ENCODE measurements at regions not wholly inside any gene's neighbourhood (a gene's known extent, or its start where the extent isn't known, plus 50 kb on each side); places are given as distances from the start of the nearest gene placed in this dataset.
"Not testable (repeated sequence)": the region's sequence is repeated elsewhere in the genome, so short reads cannot be mapped to it uniquely, and the experiment has no call there.

DNA sequence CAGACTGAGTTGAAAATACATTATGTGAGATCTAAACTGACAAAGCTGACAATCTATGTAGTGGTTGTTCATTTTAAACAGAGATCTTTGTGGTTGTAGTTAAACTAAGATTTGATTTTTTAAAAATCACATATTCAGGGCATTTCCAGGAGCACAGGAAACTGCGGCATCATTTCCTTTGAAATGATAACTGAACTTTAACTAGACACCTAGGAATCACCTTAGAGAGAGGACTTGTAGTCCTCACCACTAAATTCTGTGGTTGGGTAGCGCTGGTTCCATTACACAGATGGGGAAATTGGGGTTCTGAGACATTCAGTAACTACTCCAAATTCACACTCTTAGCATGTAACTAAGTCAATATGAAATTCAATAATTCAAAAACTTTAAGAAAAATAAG lies 96.0 kb upstream of the TRIB2 start:
- Histone ChIP-seq H3K9ac (ENCODE audit: low read length in 5 of 5) (no peak overlapping the region), H3K4me1 (ENCODE audit: control insufficient read depth in 5 of 5, insufficient read depth in 5 of 5, low read length in 5 of 5) (peaks cover 8 to 26% (median 17%) of the 10 kb centered on the region in 5 donors), H3K27ac (ENCODE audit: low read depth, low read length) (no peak overlapping the region), H3K36me3 (ENCODE audit: control insufficient read depth in 5 of 5, insufficient read depth in 5 of 5, low read length in 5 of 5) (no peaks in the 10 kb centered on the region), H3K4me3 (ENCODE audit: low read depth in 1 of 5, low read length in 5 of 5) (no peak overlapping the region), H3K27me3 (ENCODE audit: control insufficient read depth in 5 of 5, insufficient read depth in 4 of 5, low read length in 5 of 5) (no peaks in the 10 kb centered on the region), H3K9me3 (ENCODE audit: control insufficient read depth in 5 of 5, low read length in 5 of 5) (no peaks in the 10 kb centered on the region)

DNA sequence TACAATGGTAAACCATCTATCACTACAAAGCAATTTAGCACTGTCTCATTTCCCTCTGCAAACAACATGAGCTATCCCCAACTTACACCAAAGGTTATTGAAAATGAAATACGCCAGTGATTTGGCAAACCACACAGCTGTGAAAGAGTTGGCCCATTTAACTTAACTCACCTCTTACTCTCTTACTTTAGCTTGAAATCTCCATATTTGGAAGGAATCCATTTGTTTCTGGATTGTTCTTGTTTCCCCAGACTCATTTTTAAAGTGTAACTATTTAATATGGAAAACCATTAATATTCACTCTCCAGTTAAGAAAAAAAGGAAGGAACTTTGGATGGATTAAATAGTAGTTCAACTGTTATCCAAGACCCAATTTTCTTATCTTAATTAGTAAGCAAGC lies 93.7 kb upstream of the TRIB2 start:
- no peaks in the 10 kb centered on the region for H3K36me3 ChIP-seq (ENCODE audit: control insufficient read depth in 5 of 5, insufficient read depth in 5 of 5, low read length in 5 of 5)

DNA sequence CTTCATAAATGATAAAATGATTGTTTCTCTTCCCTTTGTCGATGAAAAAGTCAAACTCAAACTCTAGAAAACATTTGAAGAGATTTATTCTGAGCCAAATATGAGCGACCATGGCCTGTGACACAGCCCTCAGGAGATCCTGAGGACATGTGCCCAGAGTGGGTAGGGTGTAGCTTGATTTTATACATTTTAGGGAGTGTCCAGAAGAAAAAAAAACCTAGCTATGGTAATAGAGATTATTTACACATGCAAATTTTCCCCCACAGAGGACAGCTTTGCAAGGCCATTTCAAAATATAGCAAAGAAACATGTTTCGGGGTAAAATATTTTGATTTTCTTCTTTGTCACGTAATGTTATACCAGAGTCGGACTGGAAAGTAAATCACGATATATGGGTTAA lies 92.4 kb upstream of the TRIB2 start:
- Histone ChIP-seq H3K9ac (ENCODE audit: low read length in 5 of 5) (no peak overlapping the region), H3K4me3 (ENCODE audit: low read depth in 1 of 5, low read length in 5 of 5) (no peak overlapping the region), H3K27ac (ENCODE audit: low read depth, low read length) (no peak overlapping the region), H3K9me3 (ENCODE audit: control insufficient read depth in 5 of 5, low read length in 5 of 5) (no peaks in the 10 kb centered on the region), H3K36me3 (ENCODE audit: control insufficient read depth in 5 of 5, insufficient read depth in 5 of 5, low read length in 5 of 5) (no peaks in the 10 kb centered on the region), H3K4me1 (ENCODE audit: control insufficient read depth in 5 of 5, insufficient read depth in 5 of 5, low read length in 5 of 5) (peaks cover 7 to 16% (median 11%) of the 10 kb centered on the region in 5 donors), H3K27me3 (ENCODE audit: control insufficient read depth in 5 of 5, insufficient read depth in 4 of 5, low read length in 5 of 5) (no peaks in the 10 kb centered on the region)

More for the DNA sequence above, 93.7 kb upstream of the TRIB2 start:
- no peaks in the 10 kb centered on the region for H3K27me3 ChIP-seq (ENCODE audit: control insufficient read depth in 5 of 5, insufficient read depth in 4 of 5, low read length in 5 of 5)
- H3K9me3 ChIP-seq (ENCODE audit: control insufficient read depth in 5 of 5, low read length in 5 of 5), result no peaks in the 10 kb centered on the region
- no peak overlapping the region for H3K27ac ChIP-seq (ENCODE audit: low read depth, low read length)
- H3K4me1 ChIP-seq (ENCODE audit: control insufficient read depth in 5 of 5, insufficient read depth in 5 of 5, low read length in 5 of 5), result peaks cover 7 to 20% (median 11%) of the 10 kb centered on the region in 5 donors
- H3K9ac ChIP-seq (ENCODE audit: low read length in 5 of 5), result no peak overlapping the region
- no peak overlapping the region for H3K4me3 ChIP-seq (ENCODE audit: low read depth in 1 of 5, low read length in 5 of 5)

DNA sequence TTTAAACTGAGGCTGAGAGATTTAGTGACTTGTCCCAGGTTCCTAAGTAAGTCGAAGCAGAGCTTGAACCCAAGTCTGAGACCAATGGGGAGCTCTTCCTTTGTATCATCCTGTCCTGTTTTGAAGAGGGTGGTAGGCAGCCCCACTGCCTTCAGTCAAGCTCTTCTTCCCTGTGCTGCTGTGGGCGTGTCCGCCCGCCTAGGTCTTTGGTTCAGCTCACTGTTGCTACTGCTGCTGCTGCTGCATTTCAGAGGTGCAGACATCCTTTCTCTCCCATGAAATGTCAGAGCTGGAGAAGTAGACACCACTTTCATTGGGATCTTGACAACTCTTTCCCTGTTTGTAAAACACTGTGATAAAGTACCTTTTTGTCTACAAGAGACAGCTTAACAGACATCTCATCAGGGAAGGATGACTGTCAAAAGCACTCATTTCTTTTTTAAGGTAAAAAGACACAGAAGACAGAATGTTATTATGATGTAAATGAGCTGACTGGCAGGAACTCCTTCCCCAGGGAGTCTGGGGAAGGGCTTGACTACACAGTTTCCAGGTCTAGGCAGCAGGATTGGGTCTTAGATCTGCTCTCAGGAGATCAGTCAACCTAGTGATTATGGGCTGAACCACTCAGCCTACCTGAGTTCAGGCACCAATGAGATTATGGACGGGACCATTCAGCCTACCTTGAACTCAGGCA lies 91.7 kb upstream of the TRIB2 start:
- H3K27ac ChIP-seq (ENCODE audit: low read depth, low read length), result no peak overlapping the region
- H3K4me3 ChIP-seq (ENCODE audit: low read depth in 1 of 5, low read length in 5 of 5), result no peak overlapping the region

DNA sequence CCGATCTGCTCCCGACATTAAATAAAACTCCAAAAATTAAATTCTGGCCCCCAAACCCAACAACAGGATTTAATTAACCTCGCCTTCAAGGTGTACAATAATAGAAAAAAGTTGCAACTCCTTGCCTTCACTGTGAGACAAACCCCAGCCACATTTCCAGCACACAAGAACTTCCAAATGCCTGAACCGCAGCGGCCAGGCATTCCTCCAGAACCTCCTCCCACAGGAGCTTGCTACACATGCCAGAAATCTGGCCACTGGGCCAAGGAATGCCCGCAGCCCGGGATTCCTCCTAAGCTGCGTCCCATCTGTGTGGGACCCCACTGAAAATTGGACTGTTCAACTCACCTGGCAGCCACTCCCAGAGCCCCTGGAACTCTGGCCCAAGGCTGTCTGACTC lies 88.2 kb upstream of the TRIB2 start:
- not testable (repeated sequence) for H3K4me1 ChIP-seq (ENCODE audit: control insufficient read depth in 5 of 5, insufficient read depth in 5 of 5, low read length in 5 of 5); H3K36me3 ChIP-seq (ENCODE audit: control insufficient read depth in 5 of 5, insufficient read depth in 5 of 5, low read length in 5 of 5); H3K4me3 ChIP-seq (ENCODE audit: low read depth in 1 of 5, low read length in 5 of 5); H3K27ac ChIP-seq (ENCODE audit: low read depth, low read length); H3K9ac ChIP-seq (ENCODE audit: low read length in 5 of 5); H3K9me3 ChIP-seq (ENCODE audit: control insufficient read depth in 5 of 5, low read length in 5 of 5); H3K27me3 ChIP-seq (ENCODE audit: control insufficient read depth in 5 of 5, insufficient read depth in 4 of 5, low read length in 5 of 5)

More for the DNA sequence above, 91.7 kb upstream of the TRIB2 start:
- Histone ChIP-seq H3K9ac (ENCODE audit: low read length in 5 of 5) (no peak overlapping the region), H3K36me3 (ENCODE audit: control insufficient read depth in 5 of 5, insufficient read depth in 5 of 5, low read length in 5 of 5) (no peaks in the 10 kb centered on the region), H3K4me1 (ENCODE audit: control insufficient read depth in 5 of 5, insufficient read depth in 5 of 5, low read length in 5 of 5) (peaks cover 3 to 10% (median 5%) of the 10 kb centered on the region in 5 donors), H3K27me3 (ENCODE audit: control insufficient read depth in 5 of 5, insufficient read depth in 4 of 5, low read length in 5 of 5) (no peaks in the 10 kb centered on the region), H3K9me3 (ENCODE audit: control insufficient read depth in 5 of 5, low read length in 5 of 5) (no peaks in the 10 kb centered on the region)

DNA sequence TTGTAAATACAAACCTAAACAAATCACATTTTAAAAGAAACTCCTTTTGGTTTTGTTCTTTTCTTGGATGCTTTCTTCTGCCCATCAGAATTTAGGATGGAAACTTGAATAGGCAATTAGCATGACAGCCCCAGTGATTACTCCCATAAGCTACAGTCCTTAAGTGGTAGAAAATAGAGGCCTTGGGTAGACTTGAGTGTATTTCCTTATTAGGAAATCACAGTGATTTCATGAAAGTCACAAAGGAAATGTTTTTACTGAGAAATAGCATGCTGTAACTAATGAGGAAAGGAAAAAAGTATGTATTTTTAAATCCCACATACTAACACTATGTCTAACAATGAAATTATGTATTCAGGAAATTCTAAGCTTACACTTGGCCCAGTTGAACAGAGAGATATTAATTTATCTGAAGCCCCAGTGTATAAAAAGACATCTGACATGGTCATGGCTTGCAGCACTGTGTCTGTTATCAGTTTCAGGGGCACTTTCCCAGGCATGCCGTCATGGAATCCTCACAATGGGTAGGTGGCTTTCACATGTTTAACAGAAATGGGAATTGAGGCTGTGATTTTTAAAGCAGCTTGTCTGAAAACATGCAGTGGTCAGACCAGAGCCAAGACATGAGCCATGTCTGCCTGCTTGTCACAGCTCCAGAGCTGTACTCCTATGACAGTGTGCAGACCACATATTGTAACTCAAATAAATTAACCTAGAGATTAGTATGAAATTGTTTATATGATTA lies 79.7 kb upstream of the TRIB2 start:
- no peaks in the 10 kb centered on the region for H3K36me3 ChIP-seq (ENCODE audit: control insufficient read depth in 5 of 5, insufficient read depth in 5 of 5, low read length in 5 of 5)
- peak overlapping the region in 1 of 5 donors; percentile 17 for H3K9ac ChIP-seq (ENCODE audit: low read length in 5 of 5)
- H3K9me3 ChIP-seq (ENCODE audit: control insufficient read depth in 5 of 5, low read length in 5 of 5), result no peaks in the 10 kb centered on the region
- no peak overlapping the region for H3K4me3 ChIP-seq (ENCODE audit: low read depth in 1 of 5, low read length in 5 of 5)
- peaks cover 0 to 7% (median 4%) of the 10 kb centered on the region in 5 donors for H3K4me1 ChIP-seq (ENCODE audit: control insufficient read depth in 5 of 5, insufficient read depth in 5 of 5, low read length in 5 of 5)
- H3K27ac ChIP-seq (ENCODE audit: low read depth, low read length), result no peak overlapping the region
- no peaks in the 10 kb centered on the region for H3K27me3 ChIP-seq (ENCODE audit: control insufficient read depth in 5 of 5, insufficient read depth in 4 of 5, low read length in 5 of 5)

DNA sequence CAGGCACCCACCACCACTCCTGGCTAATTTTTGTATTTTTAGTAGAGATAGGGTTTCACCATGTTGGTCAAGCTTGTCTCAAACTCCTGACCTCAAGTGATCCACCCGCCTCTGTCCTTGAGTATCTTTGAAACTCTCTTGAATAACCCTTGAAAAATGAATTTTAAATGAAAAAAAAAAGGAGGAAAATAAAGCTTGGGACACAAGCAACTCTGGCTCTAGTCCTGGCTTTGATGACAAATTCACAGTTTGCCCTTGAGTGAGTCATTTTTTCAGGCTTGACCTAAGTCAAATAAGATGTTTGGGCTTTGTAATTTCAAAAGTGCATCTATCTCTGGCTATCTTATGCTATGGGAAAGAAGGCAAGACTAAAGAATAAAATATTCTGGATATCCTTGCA lies 79.0 kb upstream of the TRIB2 start:
- no peaks in the 10 kb centered on the region for H3K27me3 ChIP-seq (ENCODE audit: control insufficient read depth in 5 of 5, insufficient read depth in 4 of 5, low read length in 5 of 5)
- H3K9me3 ChIP-seq (ENCODE audit: control insufficient read depth in 5 of 5, low read length in 5 of 5), result no peaks in the 10 kb centered on the region
- no peak overlapping the region for H3K9ac ChIP-seq (ENCODE audit: low read length in 5 of 5)
- H3K4me1 ChIP-seq (ENCODE audit: control insufficient read depth in 5 of 5, insufficient read depth in 5 of 5, low read length in 5 of 5), result peaks cover 0 to 7% (median 4%) of the 10 kb centered on the region in 5 donors
- H3K4me3 ChIP-seq (ENCODE audit: low read depth in 1 of 5, low read length in 5 of 5), result no peak overlapping the region
- H3K36me3 ChIP-seq (ENCODE audit: control insufficient read depth in 5 of 5, insufficient read depth in 5 of 5, low read length in 5 of 5), result no peaks in the 10 kb centered on the region
- no peak overlapping the region for H3K27ac ChIP-seq (ENCODE audit: low read depth, low read length)

DNA sequence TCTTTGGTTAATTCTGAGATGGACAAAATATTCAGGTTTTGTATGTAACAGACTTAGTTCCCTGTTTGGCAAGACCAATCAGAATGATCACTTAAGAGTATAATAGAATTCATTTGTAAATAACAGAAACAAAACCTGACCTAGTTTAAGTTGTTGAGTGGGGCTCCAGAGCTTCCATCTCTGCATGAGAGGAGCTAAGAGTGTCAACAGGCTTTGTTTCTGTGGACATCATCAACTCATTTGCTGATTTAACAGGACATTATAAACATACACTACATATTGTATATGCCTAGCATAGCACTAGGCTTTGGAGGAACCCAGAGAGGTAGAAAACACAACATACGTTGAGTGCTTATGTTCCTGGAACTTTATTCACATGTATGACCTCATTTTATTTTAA lies 75.3 kb upstream of the TRIB2 start:
- Histone ChIP-seq H3K36me3 (ENCODE audit: control insufficient read depth in 5 of 5, insufficient read depth in 5 of 5, low read length in 5 of 5) (no peaks in the 10 kb centered on the region), H3K27ac (ENCODE audit: low read depth, low read length) (no peak overlapping the region), H3K27me3 (ENCODE audit: control insufficient read depth in 5 of 5, insufficient read depth in 4 of 5, low read length in 5 of 5) (no peaks in the 10 kb centered on the region), H3K9me3 (ENCODE audit: control insufficient read depth in 5 of 5, low read length in 5 of 5) (no peaks in the 10 kb centered on the region), H3K4me1 (ENCODE audit: control insufficient read depth in 5 of 5, insufficient read depth in 5 of 5, low read length in 5 of 5) (peaks cover 0 to 7% (median 4%) of the 10 kb centered on the region in 5 donors), H3K9ac (ENCODE audit: low read length in 5 of 5) (no peak overlapping the region), H3K4me3 (ENCODE audit: low read depth in 1 of 5, low read length in 5 of 5) (no peak overlapping the region)

DNA sequence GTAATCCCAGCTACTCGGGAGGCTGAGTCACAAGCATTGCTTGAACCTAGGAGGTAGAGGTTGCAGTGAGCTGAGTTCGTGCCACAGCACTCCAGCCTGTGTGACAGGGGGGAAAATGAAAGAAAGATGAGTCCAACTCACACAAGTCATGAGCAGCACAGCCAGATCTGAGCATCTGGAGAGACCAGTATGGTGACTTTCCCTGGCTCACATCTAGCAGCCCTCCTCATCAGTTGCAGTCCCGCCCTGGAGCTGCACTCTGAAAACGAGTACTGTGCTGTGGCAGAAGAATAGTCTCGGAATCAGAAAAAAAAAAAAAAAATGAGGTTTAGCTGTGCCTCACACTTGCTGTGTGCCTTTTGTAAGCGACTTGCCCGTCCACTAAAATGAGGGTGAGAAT lies 74.4 kb upstream of the TRIB2 start:
- no peaks in the 10 kb centered on the region for H3K27me3 ChIP-seq (ENCODE audit: control insufficient read depth in 5 of 5, insufficient read depth in 4 of 5, low read length in 5 of 5)
- H3K36me3 ChIP-seq (ENCODE audit: control insufficient read depth in 5 of 5, insufficient read depth in 5 of 5, low read length in 5 of 5), result no peaks in the 10 kb centered on the region
- no peak overlapping the region for H3K9ac ChIP-seq (ENCODE audit: low read length in 5 of 5)
- peaks cover 0 to 2% (median 0%) of the 10 kb centered on the region in 5 donors for H3K9me3 ChIP-seq (ENCODE audit: control insufficient read depth in 5 of 5, low read length in 5 of 5)
- peaks cover 0 to under 1% (median 0%) of the 10 kb centered on the region in 5 donors for H3K4me1 ChIP-seq (ENCODE audit: control insufficient read depth in 5 of 5, insufficient read depth in 5 of 5, low read length in 5 of 5)
- H3K27ac ChIP-seq (ENCODE audit: low read depth, low read length), result no peak overlapping the region
- H3K4me3 ChIP-seq (ENCODE audit: low read depth in 1 of 5, low read length in 5 of 5), result no peak overlapping the region

DNA sequence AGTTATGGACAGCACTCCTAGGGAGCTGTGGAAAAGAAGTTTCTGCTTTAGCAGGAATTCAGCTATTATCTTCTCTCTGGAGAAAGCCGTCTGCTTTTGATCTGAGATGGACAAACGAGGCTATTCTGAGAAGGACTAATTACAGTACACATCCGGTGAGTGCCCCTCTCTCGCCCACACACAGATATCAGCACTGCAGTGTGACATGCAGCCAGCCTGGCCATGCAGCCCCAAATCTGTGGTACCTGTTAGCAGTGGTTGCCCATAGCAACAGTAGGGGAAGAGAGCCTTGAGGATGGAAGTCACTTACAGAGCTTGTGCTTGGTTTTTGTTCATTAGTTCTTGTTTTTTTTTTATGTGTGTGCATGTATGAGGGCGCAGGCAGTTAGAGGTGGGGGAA lies 73.9 kb upstream of the TRIB2 start:
- H3K9me3 ChIP-seq (ENCODE audit: control insufficient read depth in 5 of 5, low read length in 5 of 5), result peaks cover 0 to 2% (median 0%) of the 10 kb centered on the region in 5 donors
- H3K4me3 ChIP-seq (ENCODE audit: low read depth in 1 of 5, low read length in 5 of 5), result no peak overlapping the region
- no peaks in the 10 kb centered on the region for H3K4me1 ChIP-seq (ENCODE audit: control insufficient read depth in 5 of 5, insufficient read depth in 5 of 5, low read length in 5 of 5)
- H3K27me3 ChIP-seq (ENCODE audit: control insufficient read depth in 5 of 5, insufficient read depth in 4 of 5, low read length in 5 of 5), result no peaks in the 10 kb centered on the region
- H3K9ac ChIP-seq (ENCODE audit: low read length in 5 of 5), result no peak overlapping the region
- no peak overlapping the region for H3K27ac ChIP-seq (ENCODE audit: low read depth, low read length)
- H3K36me3 ChIP-seq (ENCODE audit: control insufficient read depth in 5 of 5, insufficient read depth in 5 of 5, low read length in 5 of 5), result no peaks in the 10 kb centered on the region

All from subcutaneous abdominal adipose tissue (tissue), 5 donors.